ENCODE measurements at regions not wholly inside any gene's neighbourhood (a gene's known extent, or its start where the extent isn't known, plus 50 kb on each side); places are given as distances from the start of the nearest gene placed in this dataset.

DNA sequence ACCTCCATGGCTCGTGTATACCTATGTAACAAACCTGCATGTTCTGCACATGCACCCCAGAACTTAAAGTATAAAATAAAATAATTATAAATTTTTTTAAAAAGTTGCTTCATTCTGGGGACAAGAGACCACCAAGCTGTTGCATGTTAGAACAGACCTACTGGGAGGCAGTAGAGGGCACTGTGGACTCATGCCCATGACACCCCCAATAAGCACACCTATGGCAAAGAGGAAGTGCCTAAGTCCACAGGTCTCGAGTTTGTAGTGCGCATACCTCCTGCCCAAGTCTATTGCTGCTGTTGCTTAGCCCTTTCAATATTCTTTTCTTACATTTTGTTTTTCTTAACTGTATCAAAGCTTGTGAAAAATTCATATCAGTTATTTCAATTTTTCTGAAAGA is 267.9 kb upstream of the THBS1 start:
- DNase-seq (ENCODE audit: low read depth) = peak; percentile 14

DNA sequence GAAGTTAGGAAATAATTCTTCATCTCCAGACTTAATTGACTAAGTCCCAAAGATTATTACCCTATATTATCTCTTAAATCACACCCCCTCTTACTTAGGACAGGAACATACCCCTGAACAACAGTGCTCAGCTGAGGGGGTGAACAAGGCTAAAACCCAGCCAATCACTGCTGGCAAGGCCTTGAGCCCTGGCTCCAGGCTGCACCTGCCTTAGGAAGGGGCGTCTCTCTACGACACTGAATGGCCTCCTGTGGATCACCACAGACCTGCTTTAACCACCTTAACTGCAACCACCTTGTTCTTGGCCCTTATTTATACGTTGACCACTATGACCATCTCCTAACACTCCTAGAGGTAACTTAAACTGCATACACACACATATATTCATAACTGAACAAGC is 267.4 kb upstream of the THBS1 start:
- DNase-seq (ENCODE audit: low read depth) = no peak

GRCh38 chr15:39313881-39314280 is 267.0 kb upstream of the THBS1 start:
- no peak for DNase-seq (ENCODE audit: low read depth)

DNA sequence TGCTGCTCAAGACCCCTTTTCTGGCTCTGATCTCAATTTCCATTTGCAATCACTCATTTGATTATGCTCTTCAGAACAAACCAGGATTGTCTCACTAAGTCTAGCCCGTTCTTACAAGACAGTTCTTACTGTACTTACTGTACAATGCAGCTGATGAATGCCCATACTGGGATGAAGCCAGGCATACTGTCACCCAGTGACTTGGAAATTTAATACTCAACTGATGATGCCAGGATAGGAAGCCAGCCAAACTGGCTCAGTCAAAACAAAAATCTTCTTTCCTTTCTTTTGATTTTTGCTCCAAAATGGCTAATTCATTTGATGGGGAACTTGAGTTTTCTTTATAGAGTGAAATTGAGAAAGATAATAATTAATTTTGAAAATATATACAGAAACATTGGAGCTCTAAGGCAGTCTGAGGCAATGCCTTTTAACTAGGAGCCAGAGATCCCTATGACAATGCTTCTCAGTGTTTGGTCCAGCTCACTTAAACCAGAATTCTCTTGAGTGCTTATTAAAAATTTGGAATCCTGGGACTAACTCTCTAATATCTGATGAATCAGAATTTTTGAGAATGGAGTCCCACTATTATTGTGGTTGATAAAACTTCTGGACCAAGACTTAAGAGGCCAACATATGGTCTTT is 265.6 kb upstream of the THBS1 start:
- no peak for DNase-seq (ENCODE audit: low read depth)

DNA sequence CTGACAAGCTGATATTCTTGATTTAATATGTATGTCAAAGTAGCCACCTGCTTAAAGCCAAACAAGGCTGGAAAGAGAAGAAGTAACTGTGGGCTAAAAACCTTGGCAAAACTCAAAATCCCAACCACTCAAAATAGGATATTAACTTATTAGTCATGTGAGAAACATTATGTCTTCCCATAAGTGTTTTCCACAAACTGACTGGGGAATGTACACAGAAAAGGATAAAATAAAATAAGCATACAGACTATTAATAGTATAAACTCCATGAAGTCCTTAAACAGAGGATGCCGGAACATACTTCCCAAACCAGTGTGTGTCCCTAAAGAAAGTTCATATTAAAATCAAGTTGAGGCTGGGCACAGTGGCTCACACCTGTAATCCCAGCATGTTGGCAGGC is 263.7 kb upstream of the THBS1 start:
- no peak for DNase-seq (ENCODE audit: low read depth)

GRCh38 chr15:39318231-39318630 is 262.6 kb upstream of the THBS1 start:
- no peak for DNase-seq (ENCODE audit: low read depth)

DNA sequence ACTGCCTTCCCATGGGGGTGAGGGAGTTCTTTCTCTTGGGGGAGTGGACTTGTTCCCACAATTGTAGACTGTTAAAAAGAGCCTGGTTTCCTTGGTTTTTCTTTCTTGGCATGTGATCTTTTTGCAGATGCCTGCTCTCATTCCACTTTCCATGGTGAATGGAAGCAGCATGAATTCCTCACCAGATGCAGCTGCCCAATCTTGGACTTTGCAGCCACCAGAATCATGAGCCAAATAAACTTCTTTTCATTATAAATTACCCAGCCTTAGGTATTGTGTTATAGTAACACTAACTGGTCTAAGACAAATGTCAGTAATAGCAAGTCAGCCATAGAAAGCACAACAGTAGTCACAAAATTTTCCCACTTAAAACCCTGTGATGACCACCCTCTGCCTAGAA is 260.5 kb upstream of the THBS1 start:
- no peak for DNase-seq (ENCODE audit: low read depth)

- no peak for DNase-seq (ENCODE audit: low read depth)
These were observed 260.0 kb upstream of the THBS1 start for GRCh38 chr15:39320886-39321285.

- DNase-seq (ENCODE audit: low read depth) = no peak
These were observed 258.9 kb upstream of the THBS1 start for GRCh38 chr15:39321977-39322376.

GRCh38 chr15:39323157-39323556 is 257.7 kb upstream of the THBS1 start:
- no peak for DNase-seq (ENCODE audit: low read depth)

GRCh38 chr15:39323706-39324105 is 257.2 kb upstream of the THBS1 start:
- no peak for DNase-seq (ENCODE audit: low read depth)

DNA sequence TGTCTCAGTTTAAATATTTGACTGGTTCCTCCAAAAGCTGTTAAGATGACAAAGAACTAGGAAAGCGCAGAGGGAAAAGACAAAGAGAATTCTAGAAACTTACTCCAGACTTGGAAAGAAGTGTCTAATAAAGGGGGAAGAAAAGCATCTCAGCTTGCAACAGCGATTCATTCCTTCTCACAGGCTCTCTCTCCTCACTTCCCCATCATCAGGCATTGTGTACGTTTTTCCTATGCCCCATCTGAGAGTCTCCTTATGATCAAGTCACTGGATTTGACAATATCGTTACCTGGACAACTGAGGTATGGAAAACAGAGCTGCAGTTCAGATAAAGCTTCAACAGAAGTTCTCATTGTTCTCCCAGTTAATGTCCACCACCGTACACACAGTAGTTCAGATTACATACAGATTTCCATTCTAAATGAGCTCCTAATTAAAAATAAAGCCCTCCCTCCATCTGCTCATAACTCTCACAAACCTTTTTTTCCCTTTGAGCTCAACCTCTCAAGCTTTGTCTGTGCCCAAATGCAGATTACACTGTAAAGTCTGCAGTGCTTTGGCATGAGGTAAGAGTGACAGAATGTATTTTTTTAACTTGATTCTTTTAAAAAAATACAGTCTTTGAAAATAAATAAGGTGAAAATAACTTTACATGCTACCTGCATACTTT is 254.4 kb upstream of the THBS1 start:
- DNase-seq (ENCODE audit: low read depth) = no peak

GRCh38 chr15:39327005-39327730 is 253.7 kb upstream of the THBS1 start:
- no peak for DNase-seq (ENCODE audit: low read depth)

DNA sequence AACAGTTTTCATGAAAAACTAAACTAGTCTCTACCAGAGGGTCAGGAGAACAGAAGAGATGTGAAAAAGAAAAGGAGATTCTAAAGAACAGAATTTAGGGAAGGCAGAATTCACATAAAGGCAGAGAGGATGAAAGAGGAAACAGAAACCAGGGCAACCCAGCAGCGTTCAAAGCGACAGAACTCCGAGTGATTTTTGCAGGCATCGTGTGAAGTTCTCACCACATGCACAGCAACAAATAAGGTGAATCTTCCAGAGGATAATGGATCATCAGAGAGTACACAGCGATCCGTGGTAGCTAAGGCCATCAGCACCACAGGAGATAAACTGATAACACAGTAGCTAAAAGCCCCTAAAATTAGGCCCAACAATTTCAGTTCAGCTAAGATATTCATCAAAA is 250.8 kb upstream of the THBS1 start:
- no peak for DNase-seq (ENCODE audit: low read depth)

DNA sequence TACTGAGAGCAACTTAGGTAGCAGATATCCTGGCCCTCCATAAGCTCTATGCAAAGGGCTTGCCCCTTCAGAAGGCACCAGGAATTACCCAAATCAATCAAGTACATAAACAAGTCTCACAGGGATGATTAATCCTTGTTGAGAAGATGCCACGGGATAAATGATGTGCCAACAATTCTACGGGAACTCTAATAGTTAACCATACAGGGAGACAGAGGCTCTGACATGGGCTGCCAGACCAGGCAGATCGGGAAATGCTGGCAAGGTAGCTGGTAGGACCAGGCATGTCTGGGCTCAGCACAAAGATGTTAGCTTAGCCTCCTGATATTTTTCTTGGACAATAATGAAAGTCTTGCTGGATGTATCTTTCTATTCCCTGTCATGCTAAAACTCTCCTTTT is 249.3 kb upstream of the THBS1 start:
- no peak for DNase-seq (ENCODE audit: low read depth)

- DNase-seq (ENCODE audit: low read depth) = no peak
These were observed 248.0 kb upstream of the THBS1 start for GRCh38 chr15:39332846-39333245.

- DNase-seq (ENCODE audit: low read depth) = no peak
These were observed 247.5 kb upstream of the THBS1 start for GRCh38 chr15:39333393-39333792.

DNA sequence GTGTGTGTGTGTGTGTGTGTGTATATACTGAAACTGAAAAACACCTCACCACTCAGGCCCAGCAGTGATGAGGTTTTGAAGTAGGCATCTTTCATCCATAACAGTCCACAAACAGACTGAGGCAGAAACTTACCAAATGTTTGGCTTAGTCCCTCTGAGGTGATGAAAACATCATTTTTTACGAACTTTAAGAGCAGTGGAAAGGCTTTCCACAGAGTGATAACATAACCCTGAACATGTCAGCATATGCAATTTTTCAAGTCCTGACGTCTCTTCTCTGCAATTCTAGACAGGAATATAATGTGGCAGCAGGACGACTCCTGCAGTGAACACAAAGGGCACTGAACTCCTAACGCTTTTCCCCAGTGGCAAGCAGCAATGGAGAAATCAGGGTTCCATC is 247.0 kb upstream of the THBS1 start:
- no peak for DNase-seq (ENCODE audit: low read depth)

- no peak for DNase-seq (ENCODE audit: low read depth)
These were observed 244.0 kb upstream of the THBS1 start for GRCh38 chr15:39336926-39337325.

- no peak for DNase-seq (ENCODE audit: low read depth)
These were observed 242.6 kb upstream of the THBS1 start for GRCh38 chr15:39338251-39338650.

DNA sequence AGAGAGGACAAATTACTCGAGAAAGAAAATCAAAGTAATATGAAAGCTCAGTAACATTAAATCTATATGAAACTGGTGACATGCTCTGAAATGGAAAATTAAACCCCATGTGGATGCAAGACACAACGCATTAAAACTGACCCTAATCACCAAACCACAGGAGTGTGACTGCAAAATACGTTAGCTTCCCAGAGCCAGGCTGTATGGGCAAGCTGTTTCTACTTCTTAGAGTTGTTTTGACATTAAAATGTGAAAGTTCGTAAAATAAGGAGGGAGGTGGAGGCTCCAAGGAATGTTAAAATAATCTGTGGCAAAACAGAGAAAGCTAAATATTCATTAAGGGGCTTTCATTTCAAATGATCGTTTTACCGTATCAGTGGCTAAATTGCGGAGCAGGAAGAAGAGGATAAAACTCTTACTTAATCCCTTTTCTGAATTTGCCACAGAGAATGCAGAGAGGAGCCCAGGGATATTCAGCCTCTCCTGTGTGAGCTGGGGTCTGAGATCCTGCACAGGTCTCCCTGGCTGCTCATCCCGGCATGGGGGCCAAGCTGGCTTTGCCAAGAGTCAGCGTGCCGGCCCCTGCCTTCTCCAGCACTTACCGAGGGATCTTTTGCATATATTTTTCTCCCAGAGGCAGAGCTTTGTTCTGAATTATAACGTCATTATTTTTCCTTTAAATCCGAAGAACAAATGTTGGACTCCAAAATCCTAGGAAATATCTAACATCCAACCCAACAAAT is 239.8 kb upstream of the THBS1 start:
- DNase-seq (ENCODE audit: low read depth) = no peak

DNA sequence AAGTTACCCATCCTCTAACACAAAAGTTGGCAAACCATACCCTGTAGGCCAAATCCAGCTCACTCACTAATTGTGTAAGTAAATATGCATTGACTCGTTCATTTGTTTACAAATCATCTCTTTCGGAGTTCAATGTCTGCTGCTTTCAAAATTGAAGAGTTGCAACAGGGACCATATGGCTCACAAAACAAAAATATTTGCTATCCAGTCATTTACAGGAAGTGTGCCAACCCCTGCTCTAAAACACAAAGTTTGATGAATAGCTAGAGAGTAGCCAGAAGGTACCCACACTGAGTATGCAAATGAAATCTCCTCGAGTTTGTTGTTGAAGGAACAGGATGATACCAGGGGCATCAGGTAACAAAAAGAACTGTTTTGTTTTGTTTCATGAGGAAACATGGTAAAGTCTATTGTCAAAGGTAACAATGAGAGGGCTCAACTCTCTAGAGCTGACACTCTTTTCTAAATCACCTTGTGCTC is 236.2 kb upstream of the THBS1 start:
- DNase-seq (ENCODE audit: low read depth) = no peak

DNA sequence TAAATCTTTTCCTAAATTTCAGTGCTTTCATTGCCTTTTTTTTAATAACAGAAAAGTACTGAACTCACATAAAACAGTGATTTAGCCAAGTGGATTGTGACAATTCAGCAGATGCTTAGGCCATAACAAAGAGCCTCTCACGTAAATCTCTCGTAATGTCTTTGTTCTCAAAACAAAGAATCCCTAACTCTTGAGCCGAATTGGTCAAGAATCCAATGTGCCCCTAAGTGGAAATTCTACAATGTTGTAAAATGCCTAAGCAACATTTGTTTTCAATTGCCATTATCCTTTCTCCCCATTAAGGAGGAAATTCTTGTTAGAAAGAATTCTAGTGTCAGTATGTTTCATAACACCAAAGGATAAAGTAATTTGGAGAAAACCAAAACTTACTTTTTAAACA is 235.7 kb upstream of the THBS1 start:
- DNase-seq (ENCODE audit: low read depth) = no peak

Data from iris pigment epithelial cell (primary cell).